Esophagus muscularis mucosa (tissue), 4 donors: ENCODE measurements at regions not wholly inside any gene's neighbourhood (a gene's known extent, or its start where the extent isn't known, plus 50 kb on each side); places are given as distances from the start of the nearest gene placed in this dataset.

Source experiments
- DNase-seq: peaks from one replicate; pipeline ENCODE4 v3.0.0-alpha.2; 2017; ENCODE audit errors: extremely low spot score
- H3K27ac ChIP-seq, 4 donors: fragments of 200-600 bp; sonication (generic); replicated peaks in 1 of 4; 1 replicate in 3 of 4; 2 replicates in 1 of 4; pipeline ENCODE4 v1.5.1; 2016 to 2019; ENCODE audit warnings: mild to moderate bottlenecking in 1 of 4
- H3K27me3 ChIP-seq, 4 donors: fragments of 200-600 bp; sonication (generic); one replicate each; pipeline versions ENCODE4 v1.5.1 to v1.6.0; 2016 to 2019
- H3K36me3 ChIP-seq, 4 donors: fragments of 200-600 bp; sonication (generic); one replicate each; pipeline ENCODE4 v1.5.1; 2016 to 2019
- H3K4me1 ChIP-seq, 4 donors: fragments of 200-600 bp; sonication (generic); one replicate each; pipeline ENCODE4 v1.5.1; 2016 to 2019
- H3K4me3 ChIP-seq, 4 donors: fragments of 200-600 bp; sonication (generic); 1 replicate in 2 of 4; 2 replicates in 2 of 4; pipeline ENCODE4 v1.5.1; 2016 to 2019; ENCODE audit warnings: mild to moderate bottlenecking in 4 of 4, moderate library complexity in 1 of 4
- H3K9me3 ChIP-seq, 4 donors: fragments of 200-600 bp; sonication (generic); 1 replicate in 3 of 4; 2 replicates in 1 of 4; pipeline ENCODE4 v1.5.1; 2016 to 2019
- CTCF ChIP-seq, 3 experiments: fragments of 200-600 bp in 2 of 3; fragments of 450-650 bp in 1 of 3; sonication (generic) in 2 of 3; IDR thresholded peaks; one replicate each; pipeline ENCODE4 v1.5.1; 2017 to 2019; ENCODE audit warnings: antibody characterized with exemption in 3 of 3, mild to moderate bottlenecking in 2 of 3, moderate library complexity in 1 of 3
- EP300 ChIP-seq: sonication (generic); formaldehyde crosslinking; IDR thresholded peaks from one replicate; pipeline ENCODE4 v1.6.1; 2017; ENCODE audit warnings: antibody characterized with exemption
- POLR2A ChIP-seq: fragments of 450-650 bp; IDR thresholded peaks from one replicate; pipeline ENCODE4 v1.6.1; 2017; ENCODE audit warnings: antibody characterized with exemption, moderate library complexity, mild to moderate bottlenecking, low read depth
- POLR2AphosphoS5 ChIP-seq, 2 donors: sonication (generic); formaldehyde crosslinking; IDR thresholded peaks; one replicate each; pipeline ENCODE4 v1.6.1; 2017; ENCODE audit warnings: antibody characterized with exemption in 2 of 2
- WGBS: methylation state at CpG from one replicate; pipeline ENCODE4 v1.1.5; 2018; 5-methylcytosine and 5-hydroxymethylcytosine counted together
- intact Hi-C: fragments of 100-400 bp; cut with DNase I; formaldehyde crosslinking; loops from one replicate; pipeline ENCODE4 v1.15.1; 2023

GRCh38 chr6:92354270-92354829 is 1065.0 kb downstream of the EPHA7 start:
- Histone ChIP-seq H3K4me1 (no peaks in the 10 kb centered on the region), H3K27me3 (no peaks in the 10 kb centered on the region), H3K36me3 (no peaks in the 10 kb centered on the region), H3K4me3 (no peak overlapping the region), H3K9me3 (no peaks in the 10 kb centered on the region), H3K27ac (no peak overlapping the region)
- TF ChIP-seq CTCF (IDR thresholded peaks at IDR 0.05) (no peak), POLR2A (no peak), POLR2AphosphoS5 (IDR thresholded peaks at IDR 0.05) (no peak), EP300 (no peak)
- intact Hi-C loops, result no loop called here
- no peak for DNase-seq
- 95% methylated on average over 2 of the region's 2 CpGs for WGBS

GRCh38 chr6:92352130-92352529 is 1067.2 kb downstream of the EPHA7 start:
- DNase-seq, result no peak
- WGBS, result 80% methylated on average over 2 of the region's 2 CpGs
- TF ChIP-seq POLR2AphosphoS5 (IDR thresholded peaks at IDR 0.05) (no peak), POLR2A (no peak), CTCF (IDR thresholded peaks at IDR 0.05) (no peak), EP300 (no peak)
- Histone ChIP-seq H3K36me3 (no peaks in the 10 kb centered on the region), H3K4me1 (no peaks in the 10 kb centered on the region), H3K9me3 (no peaks in the 10 kb centered on the region), H3K27me3 (no peaks in the 10 kb centered on the region), H3K4me3 (no peak overlapping the region), H3K27ac (no peak overlapping the region)
- intact Hi-C loops, result no loop called here

- Histone ChIP-seq H3K4me1 (no peaks in the 10 kb centered on the region), H3K27ac (no peak overlapping the region), H3K9me3 (no peaks in the 10 kb centered on the region), H3K4me3 (no peak overlapping the region), H3K36me3 (no peaks in the 10 kb centered on the region), H3K27me3 (no peaks in the 10 kb centered on the region)
- intact Hi-C loops, result no loop called here
- WGBS, result 75% methylated on average over 3 of the region's 3 CpGs
- no peak for DNase-seq
- TF ChIP-seq EP300 (no peak), POLR2A (no peak)
These were observed 1078.2 kb downstream of the EPHA7 start for GRCh38 chr6:92341201-92341600.

- H3K4me1 ChIP-seq, result no peaks in the 10 kb centered on the region
- no peak overlapping the region for H3K4me3 ChIP-seq
- 69% methylated on average over 4 of the region's 4 CpGs for WGBS
- no peak for DNase-seq
- H3K27ac ChIP-seq, result no peak overlapping the region
- H3K27me3 ChIP-seq, result no peaks in the 10 kb centered on the region
- intact Hi-C loops, result no loop called here
- H3K9me3 ChIP-seq, result no peaks in the 10 kb centered on the region
- H3K36me3 ChIP-seq, result no peaks in the 10 kb centered on the region
- TF ChIP-seq EP300 (no peak), POLR2AphosphoS5 (IDR thresholded peaks at IDR 0.05) (no peak), CTCF (IDR thresholded peaks at IDR 0.05) (no peak), POLR2A (no peak)
These were observed 1079.3 kb downstream of the EPHA7 start for GRCh38 chr6:92339936-92340640.

- H3K4me1 ChIP-seq, result no peaks in the 10 kb centered on the region
- intact Hi-C loops, result no loop called here
- TF ChIP-seq POLR2AphosphoS5 (IDR thresholded peaks at IDR 0.05) (no peak), CTCF (IDR thresholded peaks at IDR 0.05) (no peak), POLR2A (no peak), EP300 (no peak)
- no peak overlapping the region for H3K4me3 ChIP-seq
- H3K9me3 ChIP-seq, result no peaks in the 10 kb centered on the region
- DNase-seq, result no peak
- WGBS, result 85% methylated on average over 2 of the region's 2 CpGs
- H3K36me3 ChIP-seq, result no peaks in the 10 kb centered on the region
- H3K27me3 ChIP-seq, result no peaks in the 10 kb centered on the region
- no peak overlapping the region for H3K27ac ChIP-seq
These were observed 1081.8 kb downstream of the EPHA7 start for GRCh38 chr6:92337571-92337970.
